HG03469 (cell line): ENCODE measurements at regions not wholly inside any gene's neighbourhood (a gene's known extent, or its start where the extent isn't known, plus 50 kb on each side); places are given as distances from the start of the nearest gene placed in this dataset.

Experiments
- ATAC-seq: cut with Tn5 transposase; IDR thresholded peaks from one replicate; pipeline ENCODE4 v1.9.1; 2021; ENCODE audit warnings: mild to moderate bottlenecking, moderate library complexity, moderate number of reproducible peaks; ENCODE audit not compliant: unreplicated experiment

- ATAC-seq = no peak
These were observed 177.5 kb downstream of the LMO4 start for GRCh38 chr1:87506147-87506546.

GRCh38 chr1:87508247-87508787 lies 179.6 kb downstream of the LMO4 start:
- no peak for ATAC-seq

- no peak for ATAC-seq
These were observed 181.9 kb downstream of the LMO4 start for GRCh38 chr1:87510540-87510939.

- no peak for ATAC-seq
These were observed 182.8 kb downstream of the LMO4 start for GRCh38 chr1:87511449-87511848.

GRCh38 chr1:87512431-87512830 lies 183.8 kb downstream of the LMO4 start:
- ATAC-seq = no peak

- no peak for ATAC-seq
These were observed 184.6 kb downstream of the LMO4 start for GRCh38 chr1:87513255-87513654.

- no peak for ATAC-seq
These were observed 185.4 kb downstream of the LMO4 start for GRCh38 chr1:87513966-87514660.

- ATAC-seq = no peak
These were observed 187.1 kb downstream of the LMO4 start for GRCh38 chr1:87515781-87516180.

GRCh38 chr1:87518794-87519193 lies 190.1 kb downstream of the LMO4 start:
- ATAC-seq = no peak

GRCh38 chr1:87521452-87521851 lies 192.8 kb downstream of the LMO4 start:
- no peak for ATAC-seq

- no peak for ATAC-seq
These were observed 194.8 kb downstream of the LMO4 start for GRCh38 chr1:87523466-87523865.

- ATAC-seq = no peak
These were observed 195.5 kb downstream of the LMO4 start for GRCh38 chr1:87524021-87524754.

- no peak for ATAC-seq
These were observed 200.3 kb downstream of the LMO4 start for GRCh38 chr1:87528754-87529517.

GRCh38 chr1:87530042-87530807 lies 201.5 kb downstream of the LMO4 start:
- ATAC-seq = no peak

GRCh38 chr1:87535551-87535950 lies 206.9 kb downstream of the LMO4 start:
- no peak for ATAC-seq

- ATAC-seq = no peak
These were observed 210.5 kb downstream of the LMO4 start for GRCh38 chr1:87539147-87539546.

GRCh38 chr1:87542697-87543096 lies 214.0 kb downstream of the LMO4 start:
- no peak for ATAC-seq

GRCh38 chr1:87549738-87550137 lies 221.1 kb downstream of the LMO4 start:
- ATAC-seq = no peak

GRCh38 chr1:87553511-87553910 lies 224.8 kb downstream of the LMO4 start:
- no peak for ATAC-seq

GRCh38 chr1:87555366-87555765 lies 226.7 kb downstream of the LMO4 start:
- no peak for ATAC-seq

GRCh38 chr1:87556326-87556725 lies 227.6 kb downstream of the LMO4 start:
- ATAC-seq = no peak
